ENCODE measurements at regions not wholly inside any gene's neighbourhood (a gene's known extent, or its start where the extent isn't known, plus 50 kb on each side); places are given as distances from the start of the nearest gene placed in this dataset.

- ChIA-PET CTCF (no interaction called here), POLR2A (no interaction called here)
- Mint-ChIP-seq H3K36me3 (ENCODE audit: insufficient read depth, unreplicated experiment) (no peaks in the 10 kb centered on the region), H3K27me3 (ENCODE audit: insufficient read depth, unreplicated experiment) (no peaks in the 10 kb centered on the region), H3K9me3 (ENCODE audit: unreplicated experiment) (no peaks in the 10 kb centered on the region), H3K27ac (ENCODE audit: unreplicated experiment) (no peak overlapping the region), H3K4me3 (ENCODE audit: unreplicated experiment) (no peak overlapping the region), H3K4me1 (ENCODE audit: low read depth, unreplicated experiment) (no peaks in the 10 kb centered on the region)
- DNase-seq = no peak
- Histone ChIP-seq H3K4me1 (no peaks in the 10 kb centered on the region), H3K27me3 (replicated peaks; ENCODE audit: control insufficient read depth, insufficient read depth, low read length) (no peaks in the 10 kb centered on the region), H3K36me3 (ENCODE audit: control insufficient read depth, insufficient read depth, low read length) (no peaks in the 10 kb centered on the region), H3K9me3 (no peaks in the 10 kb centered on the region), H3K4me3 (ENCODE audit: low read depth, low read length) (no peak overlapping the region)
- BruUV-seq (replicated peaks) = no TSS peak
- TF ChIP-seq CTCF (IDR thresholded peaks at IDR 0.05; ENCODE audit: insufficient read depth in 1 of 2, low read depth in 1 of 2, low read length in 1 of 2, severe bottlenecking in 1 of 2, unreplicated experiment in 1 of 2) = no peak
- intact Hi-C loops (cut with micrococcal nuclease; ENCODE audit: unreplicated experiment) = no loop called here
These were observed 52.9 kb upstream of the DEFB112 start for GRCh38 chr6:50102676-50103075.

DNA sequence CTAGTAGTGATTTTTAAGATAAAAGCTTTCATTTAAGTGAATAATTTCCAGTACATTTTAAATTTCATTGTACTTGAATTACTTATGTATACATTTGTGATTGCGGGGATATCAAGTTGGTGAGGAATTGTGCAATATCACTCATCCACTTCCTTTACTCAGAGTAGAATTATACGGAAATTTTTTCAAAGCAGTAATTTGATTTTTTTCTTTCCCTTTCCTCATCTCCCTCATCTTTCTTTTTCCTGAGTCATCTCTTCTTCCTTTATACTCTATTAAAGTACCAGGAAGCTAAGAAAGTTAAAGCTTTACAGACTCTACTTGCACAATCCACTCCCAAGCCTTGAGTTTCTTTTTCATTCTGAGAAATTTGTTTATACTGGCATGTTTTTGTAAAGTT lies 60.9 kb upstream of the DEFB112 start:
- no peaks in the 10 kb centered on the region for H3K4me1 ChIP-seq
- intact Hi-C loops (cut with micrococcal nuclease; ENCODE audit: unreplicated experiment) = no loop called here
- H3K9me3 Mint-ChIP-seq (ENCODE audit: unreplicated experiment) = no peaks in the 10 kb centered on the region
- H3K36me3 ChIP-seq (ENCODE audit: control insufficient read depth, insufficient read depth, low read length) = no peaks in the 10 kb centered on the region
- DNase-seq = no peak
- no peak overlapping the region for H3K4me3 Mint-ChIP-seq (ENCODE audit: unreplicated experiment)
- H3K4me1 Mint-ChIP-seq (ENCODE audit: low read depth, unreplicated experiment) = no peaks in the 10 kb centered on the region
- H3K27ac Mint-ChIP-seq (ENCODE audit: unreplicated experiment) = no peak overlapping the region
- BruUV-seq (replicated peaks) = no TSS peak
- no peak overlapping the region for H3K4me3 ChIP-seq (ENCODE audit: low read depth, low read length)
- TF ChIP-seq CTCF (IDR thresholded peaks at IDR 0.05; ENCODE audit: insufficient read depth in 1 of 2, low read depth in 1 of 2, low read length in 1 of 2, severe bottlenecking in 1 of 2, unreplicated experiment in 1 of 2) = no peak
- H3K9me3 ChIP-seq = no peaks in the 10 kb centered on the region
- no peaks in the 10 kb centered on the region for H3K27me3 Mint-ChIP-seq (ENCODE audit: insufficient read depth, unreplicated experiment)
- no peaks in the 10 kb centered on the region for H3K36me3 Mint-ChIP-seq (ENCODE audit: insufficient read depth, unreplicated experiment)
- ChIA-PET POLR2A (no interaction called here), CTCF (no interaction called here)
- H3K27me3 ChIP-seq (replicated peaks; ENCODE audit: control insufficient read depth, insufficient read depth, low read length) = no peaks in the 10 kb centered on the region

DNA sequence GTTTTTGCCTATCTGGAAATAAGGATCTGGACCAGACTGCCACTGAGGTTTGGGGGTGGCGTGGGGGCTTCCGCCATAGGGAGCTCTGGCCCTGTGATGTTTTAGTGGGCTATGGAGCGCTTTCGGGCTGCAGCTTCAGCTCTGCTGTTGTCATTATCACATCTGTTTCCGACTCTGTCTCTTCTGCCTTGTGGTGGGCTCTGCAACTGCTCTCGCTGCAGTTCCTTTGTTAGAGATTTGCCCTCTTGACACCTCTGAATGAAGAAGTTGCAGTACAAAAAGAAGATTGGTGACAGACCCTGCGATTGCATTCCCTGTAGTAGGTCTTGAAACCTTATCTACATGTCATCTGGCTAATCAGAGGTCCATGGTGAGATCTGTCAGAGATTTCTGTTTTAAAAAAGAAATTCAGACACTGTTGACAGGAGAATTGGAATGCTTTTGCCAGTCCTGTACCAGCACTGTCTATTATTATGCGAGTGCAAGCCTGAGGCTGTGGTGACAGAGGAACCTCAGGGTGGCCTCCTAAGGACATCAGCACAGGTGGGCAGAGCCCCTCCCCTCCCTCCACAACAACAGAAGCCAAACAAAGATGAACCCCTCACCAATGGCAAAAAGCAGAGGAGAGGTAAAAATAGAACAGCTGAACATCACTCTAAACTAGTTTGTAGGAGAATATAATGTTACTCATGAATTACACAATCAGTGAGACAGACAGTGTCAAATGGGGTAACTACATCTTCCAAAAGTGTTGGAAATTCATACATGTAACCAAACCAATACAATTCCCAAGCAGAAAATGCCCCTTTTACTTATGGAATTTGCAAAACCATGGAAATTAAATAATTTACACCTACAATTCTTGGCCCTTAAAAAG lies 63.5 kb upstream of the DEFB112 start:
- Histone ChIP-seq H3K4me3 (ENCODE audit: low read depth, low read length) (no peak overlapping the region), H3K9me3 (no peaks in the 10 kb centered on the region), H3K36me3 (ENCODE audit: control insufficient read depth, insufficient read depth, low read length) (no peaks in the 10 kb centered on the region), H3K4me1 (no peaks in the 10 kb centered on the region), H3K27me3 (replicated peaks; ENCODE audit: control insufficient read depth, insufficient read depth, low read length) (no peaks in the 10 kb centered on the region)
- no peak for DNase-seq
- Mint-ChIP-seq H3K4me3 (ENCODE audit: unreplicated experiment) (no peak overlapping the region), H3K9me3 (ENCODE audit: unreplicated experiment) (no peaks in the 10 kb centered on the region), H3K36me3 (ENCODE audit: insufficient read depth, unreplicated experiment) (no peaks in the 10 kb centered on the region), H3K4me1 (ENCODE audit: low read depth, unreplicated experiment) (no peaks in the 10 kb centered on the region), H3K27me3 (ENCODE audit: insufficient read depth, unreplicated experiment) (no peaks in the 10 kb centered on the region), H3K27ac (ENCODE audit: unreplicated experiment) (no peak overlapping the region)
- POLR2A ChIA-PET = no interaction called here
- no TSS peak for BruUV-seq (replicated peaks)
- no peak for TF ChIP-seq CTCF (IDR thresholded peaks at IDR 0.05; ENCODE audit: insufficient read depth in 1 of 2, low read depth in 1 of 2, low read length in 1 of 2, severe bottlenecking in 1 of 2, unreplicated experiment in 1 of 2)
- CTCF ChIA-PET = no interaction called here
- intact Hi-C loops (cut with micrococcal nuclease; ENCODE audit: unreplicated experiment) = no loop called here
